ENCODE measurements at regions not wholly inside any gene's neighbourhood (a gene's known extent, or its start where the extent isn't known, plus 50 kb on each side); places are given as distances from the start of the nearest gene placed in this dataset.
"Not testable (repeated sequence)": the region's sequence is repeated elsewhere in the genome, so short reads cannot be mapped to it uniquely, and the experiment has no call there.

- H3K27me3 ChIP-seq; DNase-seq (ENCODE audit: low read depth in 1 of 2, low spot score in 1 of 2); H3K36me3 ChIP-seq; H3K4me3 ChIP-seq; H3K9me3 ChIP-seq (ENCODE audit: low read depth); H3K4me1 ChIP-seq (ENCODE audit: low read depth); H3K27ac ChIP-seq: not testable (repeated sequence)
These were observed 315.0 kb upstream of the PLGLB2 start for GRCh38 chr2:87432711-87433453.

DNA sequence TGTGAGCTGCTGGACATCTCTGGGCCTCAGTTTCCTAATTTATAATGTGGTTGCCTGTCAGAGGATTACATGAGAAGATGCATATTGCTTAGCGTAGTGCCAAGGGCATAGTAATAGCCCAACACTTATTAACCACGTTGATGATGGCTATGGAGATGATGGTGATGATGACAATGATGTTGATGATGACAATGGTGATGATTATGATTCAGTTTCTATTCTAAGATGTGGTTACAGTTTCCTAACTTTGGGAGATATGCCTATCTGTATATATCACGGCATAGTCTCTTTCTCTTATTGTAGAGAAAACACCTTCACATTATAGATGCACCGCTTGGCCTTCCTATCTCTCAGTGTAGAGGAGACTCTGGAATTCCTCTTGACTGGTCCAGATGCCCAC lies 311.9 kb upstream of the PLGLB2 start:
- H3K9me3 ChIP-seq (ENCODE audit: low read depth); H3K36me3 ChIP-seq; H3K4me3 ChIP-seq; H3K27ac ChIP-seq; H3K4me1 ChIP-seq (ENCODE audit: low read depth); DNase-seq (ENCODE audit: low read depth in 1 of 2, low spot score in 1 of 2); H3K27me3 ChIP-seq: not testable (repeated sequence)

DNA sequence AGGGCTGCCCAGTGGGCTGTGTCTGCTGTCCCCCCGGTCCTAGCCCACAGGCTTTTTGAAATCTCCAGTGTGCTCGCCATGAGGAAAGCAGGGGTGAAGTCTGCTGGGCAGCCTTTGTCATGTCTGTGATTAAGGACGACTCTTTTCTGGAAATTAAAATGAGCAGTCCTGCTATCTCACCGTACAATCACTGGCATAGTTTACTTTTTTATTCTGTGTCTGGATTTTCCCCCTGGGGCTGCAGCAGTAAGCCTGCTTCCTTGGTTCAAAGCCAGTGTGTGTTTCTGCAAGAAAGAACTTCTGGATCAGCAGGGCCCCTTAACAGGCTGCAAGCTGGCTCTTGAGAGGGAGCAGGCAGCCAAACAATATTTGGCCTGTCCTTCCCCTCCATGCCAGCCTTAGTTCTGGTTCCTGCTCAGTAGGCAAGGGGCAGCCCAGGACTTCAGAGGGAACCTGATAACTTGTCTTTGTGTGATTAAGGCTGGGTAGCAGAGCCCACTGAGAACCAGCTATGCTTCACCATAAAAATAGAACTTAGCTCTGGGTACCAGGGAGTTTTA lies 310.1 kb upstream of the PLGLB2 start:
- not testable (repeated sequence) for DNase-seq (ENCODE audit: low read depth in 1 of 2, low spot score in 1 of 2); H3K4me1 ChIP-seq (ENCODE audit: low read depth); H3K36me3 ChIP-seq; H3K4me3 ChIP-seq; H3K27ac ChIP-seq; H3K27me3 ChIP-seq; H3K9me3 ChIP-seq (ENCODE audit: low read depth)

DNA sequence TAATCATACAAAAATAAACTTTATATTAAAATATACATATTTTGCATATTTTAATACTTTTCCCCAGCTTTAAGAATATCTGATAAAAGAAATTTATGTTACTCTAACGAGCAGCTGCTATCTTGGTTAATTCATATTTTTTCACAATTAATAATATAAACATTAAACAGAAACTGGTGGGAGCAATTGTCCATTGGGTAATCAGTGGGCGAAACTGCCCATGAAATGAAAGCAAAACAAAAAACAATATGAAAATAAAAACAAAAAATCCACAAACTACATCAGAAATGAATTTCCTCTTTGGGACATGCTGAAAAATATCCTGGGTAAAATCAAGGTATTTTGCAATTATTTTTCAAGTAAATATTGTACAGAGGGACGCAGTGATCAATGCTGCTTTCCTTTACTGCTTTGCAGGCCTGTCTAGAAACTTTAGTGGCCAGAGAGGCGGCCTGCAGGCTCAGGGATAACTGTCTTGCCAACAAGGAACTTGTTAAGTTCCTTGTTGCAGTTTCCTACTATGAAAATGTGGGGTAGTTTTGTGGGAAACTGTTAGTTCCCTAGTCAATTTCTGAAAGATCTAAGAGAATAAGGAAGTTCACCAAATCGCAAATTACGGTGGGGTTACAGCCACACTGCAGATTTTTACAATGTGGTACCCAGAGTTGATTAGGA lies 309.0 kb upstream of the PLGLB2 start:
- not testable (repeated sequence) for H3K4me1 ChIP-seq (ENCODE audit: low read depth); H3K27me3 ChIP-seq; H3K9me3 ChIP-seq (ENCODE audit: low read depth); DNase-seq (ENCODE audit: low read depth in 1 of 2, low spot score in 1 of 2); H3K36me3 ChIP-seq; H3K27ac ChIP-seq; H3K4me3 ChIP-seq

DNA sequence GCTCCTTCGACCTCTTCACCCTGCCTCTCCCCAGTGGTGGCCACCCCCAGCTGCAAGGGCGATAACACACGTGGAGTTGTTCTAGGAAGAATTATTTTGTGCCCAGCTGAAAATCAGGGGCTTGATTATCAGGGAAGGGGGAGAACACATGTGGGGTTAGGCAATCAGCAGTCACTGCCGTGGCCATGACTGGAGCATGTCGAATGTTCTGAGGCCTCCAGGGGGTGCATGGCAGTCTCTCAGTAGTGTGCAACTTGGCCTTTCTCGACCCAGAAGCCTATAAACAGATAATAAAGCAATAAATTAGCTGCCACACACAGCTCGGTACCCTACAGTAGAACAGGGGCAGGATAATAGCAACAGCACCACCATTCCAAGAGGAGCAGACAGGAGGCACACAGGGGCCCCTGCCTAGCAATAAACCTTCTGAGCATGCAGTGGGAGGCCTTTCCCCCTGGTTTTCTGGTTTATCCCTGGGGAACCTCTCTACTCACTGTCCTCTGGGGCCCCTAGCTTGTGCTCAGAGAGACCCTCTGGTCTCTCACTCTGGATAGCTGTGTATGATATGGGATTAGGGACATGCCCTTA lies 308.2 kb upstream of the PLGLB2 start:
- not testable (repeated sequence) for H3K4me3 ChIP-seq; H3K4me1 ChIP-seq (ENCODE audit: low read depth); H3K27ac ChIP-seq; H3K9me3 ChIP-seq (ENCODE audit: low read depth); DNase-seq (ENCODE audit: low read depth in 1 of 2, low spot score in 1 of 2); H3K27me3 ChIP-seq; H3K36me3 ChIP-seq

- H3K27me3 ChIP-seq; H3K9me3 ChIP-seq (ENCODE audit: low read depth); H3K4me1 ChIP-seq (ENCODE audit: low read depth); H3K4me3 ChIP-seq; H3K27ac ChIP-seq; H3K36me3 ChIP-seq; DNase-seq (ENCODE audit: low read depth in 1 of 2, low spot score in 1 of 2): not testable (repeated sequence)
These were observed 307.2 kb upstream of the PLGLB2 start for GRCh38 chr2:87440650-87441049.

DNA sequence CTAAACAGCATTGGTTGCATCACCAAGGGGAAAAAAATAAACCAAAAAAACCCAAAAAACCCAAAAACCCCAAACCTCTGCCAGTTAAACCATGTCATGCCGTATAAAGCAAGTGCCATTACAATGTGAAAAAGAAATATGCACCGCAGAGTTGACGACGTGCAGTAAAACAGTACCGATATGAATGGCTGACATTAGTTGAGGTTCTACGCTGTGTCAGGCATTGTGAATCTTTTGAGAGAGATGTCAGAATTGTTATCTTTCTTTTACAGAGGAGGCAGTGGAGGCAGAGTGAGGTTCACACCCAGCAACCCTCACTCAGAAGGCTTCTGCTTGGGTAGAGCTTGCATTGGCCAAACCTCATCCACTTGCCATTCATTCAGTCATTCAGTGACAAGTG lies 306.5 kb upstream of the PLGLB2 start:
- H3K4me1 ChIP-seq (ENCODE audit: low read depth); H3K27ac ChIP-seq; H3K36me3 ChIP-seq; H3K27me3 ChIP-seq; H3K9me3 ChIP-seq (ENCODE audit: low read depth); H3K4me3 ChIP-seq; DNase-seq (ENCODE audit: low read depth in 1 of 2, low spot score in 1 of 2): not testable (repeated sequence)

- H3K36me3 ChIP-seq; H3K4me1 ChIP-seq (ENCODE audit: low read depth); H3K9me3 ChIP-seq (ENCODE audit: low read depth); DNase-seq (ENCODE audit: low read depth in 1 of 2, low spot score in 1 of 2); H3K4me3 ChIP-seq; H3K27ac ChIP-seq; H3K27me3 ChIP-seq: not testable (repeated sequence)
These were observed 304.8 kb upstream of the PLGLB2 start for GRCh38 chr2:87442983-87443577.

GRCh38 chr2:87444951-87445350 lies 302.9 kb upstream of the PLGLB2 start:
- H3K36me3 ChIP-seq; H3K4me1 ChIP-seq (ENCODE audit: low read depth); H3K27ac ChIP-seq; H3K9me3 ChIP-seq (ENCODE audit: low read depth); DNase-seq (ENCODE audit: low read depth in 1 of 2, low spot score in 1 of 2); H3K27me3 ChIP-seq; H3K4me3 ChIP-seq: not testable (repeated sequence)

DNA sequence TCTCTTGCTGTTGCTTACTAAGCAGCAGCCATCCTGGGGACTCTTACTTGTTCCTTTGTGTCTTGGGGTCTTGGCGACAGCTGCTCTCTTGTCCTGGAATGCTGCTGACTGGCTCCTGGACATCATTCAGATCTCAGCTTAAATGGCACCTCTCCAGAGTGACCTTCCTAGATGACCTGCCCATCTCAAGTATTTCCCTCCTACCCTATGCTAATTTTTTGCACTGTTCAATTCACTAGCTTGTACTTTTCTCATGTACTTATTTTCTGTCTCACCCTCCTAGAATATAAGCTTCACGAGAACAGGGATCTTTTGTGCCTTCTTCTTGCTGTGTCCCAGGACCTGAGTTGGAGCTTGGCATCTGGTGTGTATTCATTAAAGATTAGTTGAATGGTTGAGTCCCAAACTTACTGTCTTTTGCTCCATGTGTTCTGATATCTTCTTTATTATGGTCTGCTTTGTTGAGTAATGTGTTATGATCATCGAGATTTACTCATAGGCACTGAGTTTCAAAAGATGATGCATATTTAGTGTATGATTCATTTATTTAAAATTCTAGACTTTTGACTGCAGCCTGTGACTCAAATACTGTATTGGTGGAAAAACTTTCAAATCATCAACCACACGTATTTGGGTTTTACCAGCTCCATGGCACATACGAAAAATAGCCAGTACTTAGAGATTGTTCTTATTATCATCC lies 302.1 kb upstream of the PLGLB2 start:
- H3K27me3 ChIP-seq, H3K36me3 ChIP-seq: not testable (repeated sequence)

GRCh38 chr2:87446313-87446696 lies 301.6 kb upstream of the PLGLB2 start:
- not testable (repeated sequence) for DNase-seq (ENCODE audit: low read depth in 1 of 2, low spot score in 1 of 2); H3K36me3 ChIP-seq; H3K9me3 ChIP-seq (ENCODE audit: low read depth); H3K27ac ChIP-seq; H3K27me3 ChIP-seq; H3K4me1 ChIP-seq (ENCODE audit: low read depth); H3K4me3 ChIP-seq

More for the DNA sequence above, 302.1 kb upstream of the PLGLB2 start:
- H3K4me1 ChIP-seq (ENCODE audit: low read depth); H3K27ac ChIP-seq; H3K4me3 ChIP-seq; DNase-seq (ENCODE audit: low read depth in 1 of 2, low spot score in 1 of 2); H3K9me3 ChIP-seq (ENCODE audit: low read depth): not testable (repeated sequence)

- not testable (repeated sequence) for DNase-seq (ENCODE audit: low read depth in 1 of 2, low spot score in 1 of 2); H3K27ac ChIP-seq; H3K4me3 ChIP-seq; H3K36me3 ChIP-seq; H3K27me3 ChIP-seq; H3K4me1 ChIP-seq (ENCODE audit: low read depth); H3K9me3 ChIP-seq (ENCODE audit: low read depth)
These were observed 298.4 kb upstream of the PLGLB2 start for GRCh38 chr2:87449462-87449980.

GRCh38 chr2:87452193-87452592 lies 295.7 kb upstream of the PLGLB2 start:
- not testable (repeated sequence) for H3K27ac ChIP-seq; H3K9me3 ChIP-seq (ENCODE audit: low read depth); H3K27me3 ChIP-seq; H3K4me3 ChIP-seq; H3K36me3 ChIP-seq; H3K4me1 ChIP-seq (ENCODE audit: low read depth); DNase-seq (ENCODE audit: low read depth in 1 of 2, low spot score in 1 of 2)
